Activated naive CD8-positive, alpha-beta T cell treated with anti-CD3 and anti-CD28 coated beads, Interleukin-2, amount 50 U/mL, for 24 hours (primary cell): ENCODE measurements at regions not wholly inside any gene's neighbourhood (a gene's known extent, or its start where the extent isn't known, plus 50 kb on each side); places are given as distances from the start of the nearest gene placed in this dataset.

Experiments
- ATAC-seq: fragments of 150-1000 bp; cut with Tn5 transposase; one replicate; pipeline ENCODE4 v1.10.0; 2021
- DNase-seq: peaks from one replicate; pipeline ENCODE4 v3.0.0; 2021
- H3K27ac Mint-ChIP-seq: one replicate; pipeline ENCODE4 v1.8.0; 2021; ENCODE audit warnings: mild to moderate bottlenecking, mixed read lengths
- H3K27me3 Mint-ChIP-seq: one replicate; pipeline ENCODE4 v1.8.0; 2021; ENCODE audit warnings: mixed read lengths
- H3K36me3 Mint-ChIP-seq: one replicate; pipeline ENCODE4 v1.8.0; 2021; ENCODE audit warnings: low read depth, mixed read lengths
- H3K4me1 Mint-ChIP-seq: one replicate; pipeline ENCODE4 v1.8.0; 2021; ENCODE audit warnings: mixed read lengths
- H3K4me3 Mint-ChIP-seq: one replicate; pipeline ENCODE4 v1.8.0; 2021; ENCODE audit warnings: mild to moderate bottlenecking, moderate library complexity, mixed read lengths
- H3K9me3 Mint-ChIP-seq: one replicate; pipeline ENCODE4 v1.8.0; 2021; ENCODE audit warnings: mixed read lengths

DNA sequence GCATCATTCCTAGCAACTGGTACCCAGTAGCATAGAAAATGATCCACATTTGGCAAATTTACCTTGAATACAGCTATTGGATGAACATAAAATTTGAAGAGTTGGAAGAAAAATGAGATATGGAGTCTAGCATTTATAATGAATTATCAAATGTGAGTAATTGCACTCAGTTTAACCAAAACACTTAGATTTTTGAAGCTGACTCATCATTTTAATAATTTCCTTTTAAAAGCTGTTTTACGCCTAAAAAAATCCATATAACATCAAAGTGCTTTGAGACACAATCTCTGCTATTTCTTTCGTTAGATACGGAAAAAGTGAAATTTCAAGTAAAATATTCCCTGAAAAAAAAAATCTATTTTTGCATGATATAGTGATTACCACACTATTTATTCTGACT lies 767.4 kb downstream of the ROBO2 start:
- no peaks in the 10 kb centered on the region for H3K4me1 Mint-ChIP-seq

DNA sequence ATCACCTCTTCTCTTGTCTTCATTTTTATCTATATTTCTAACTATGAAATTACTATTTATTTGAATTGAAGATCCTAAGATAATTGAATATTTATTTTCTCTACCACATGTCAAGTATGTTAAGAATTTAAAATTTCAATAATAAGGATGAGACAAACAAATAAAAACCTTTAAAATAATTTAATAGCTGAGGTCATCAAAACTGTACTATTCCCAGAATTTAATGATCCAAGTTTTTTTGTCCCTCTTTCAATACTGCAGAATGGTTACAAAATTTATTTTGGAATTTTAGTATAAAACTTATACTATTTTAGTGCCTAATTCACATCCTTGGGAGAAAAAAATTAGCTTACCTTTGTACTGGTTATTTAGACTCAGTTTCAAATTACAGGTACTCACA lies 774.9 kb downstream of the ROBO2 start:
- H3K27ac Mint-ChIP-seq, result no peak overlapping the region
- H3K4me1 Mint-ChIP-seq, result no peaks in the 10 kb centered on the region
- no peaks in the 10 kb centered on the region for H3K36me3 Mint-ChIP-seq
- H3K9me3 Mint-ChIP-seq, result peaks cover 4% of the 10 kb centered on the region
- no peak overlapping the region for H3K4me3 Mint-ChIP-seq
- H3K27me3 Mint-ChIP-seq, result no peaks in the 10 kb centered on the region
- DNase-seq (no peak), ATAC-seq (no peak)

More for the DNA sequence above, 767.4 kb downstream of the ROBO2 start:
- Mint-ChIP-seq H3K27ac (no peak overlapping the region), H3K4me3 (no peak overlapping the region), H3K36me3 (no peaks in the 10 kb centered on the region), H3K27me3 (no peaks in the 10 kb centered on the region), H3K9me3 (peaks cover 13% of the 10 kb centered on the region)
- DNase-seq (no peak), ATAC-seq (no peak)

DNA sequence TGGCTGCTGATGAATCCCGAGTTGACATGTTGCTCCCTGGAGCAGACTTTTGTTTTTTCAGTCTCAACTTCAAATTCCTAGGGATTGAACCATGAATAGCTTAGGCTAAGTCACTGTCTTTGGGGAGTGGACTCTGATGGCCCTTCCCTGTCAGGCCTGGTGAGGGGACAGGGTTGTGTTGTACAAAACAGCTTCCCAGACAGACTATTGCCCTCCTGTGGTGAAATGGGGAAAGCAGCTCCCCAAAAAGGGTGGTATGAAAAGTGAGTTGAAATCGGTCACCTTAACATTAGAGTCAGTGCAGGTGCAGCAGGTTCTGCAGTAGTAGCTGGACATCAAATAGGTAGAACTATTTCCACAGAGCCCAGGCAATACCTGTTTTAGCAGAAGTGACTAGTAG lies 775.6 kb downstream of the ROBO2 start:
- ATAC-seq (no peak), DNase-seq (no peak)
- Mint-ChIP-seq H3K27me3 (no peaks in the 10 kb centered on the region), H3K4me3 (no peak overlapping the region), H3K36me3 (no peaks in the 10 kb centered on the region), H3K9me3 (peaks cover 4% of the 10 kb centered on the region), H3K27ac (no peak overlapping the region), H3K4me1 (no peaks in the 10 kb centered on the region)

DNA sequence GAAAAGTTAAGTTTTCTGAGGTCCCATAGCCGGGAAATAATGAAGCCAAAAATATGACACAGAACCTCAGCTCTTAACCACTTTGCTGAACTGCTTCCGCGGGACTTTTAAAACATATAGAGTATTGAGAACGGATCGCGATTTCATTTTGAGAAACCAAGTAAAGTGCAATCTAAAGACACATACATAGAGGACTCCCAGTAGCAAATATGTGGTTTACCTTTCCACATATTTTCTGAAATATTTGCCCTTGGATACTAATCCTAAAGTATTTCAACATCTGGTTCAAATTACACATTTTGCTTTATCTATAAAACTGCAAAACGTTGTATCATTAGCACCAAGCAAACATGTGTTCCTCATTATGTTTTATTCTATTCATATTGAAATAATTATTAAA lies 776.5 kb downstream of the ROBO2 start:
- H3K4me3 Mint-ChIP-seq, result no peak overlapping the region
- H3K4me1 Mint-ChIP-seq, result no peaks in the 10 kb centered on the region
- no peak overlapping the region for H3K27ac Mint-ChIP-seq
- no peaks in the 10 kb centered on the region for H3K27me3 Mint-ChIP-seq
- H3K9me3 Mint-ChIP-seq, result peaks cover 4% of the 10 kb centered on the region
- no peak for ATAC-seq
- no peaks in the 10 kb centered on the region for H3K36me3 Mint-ChIP-seq
- no peak for DNase-seq

DNA sequence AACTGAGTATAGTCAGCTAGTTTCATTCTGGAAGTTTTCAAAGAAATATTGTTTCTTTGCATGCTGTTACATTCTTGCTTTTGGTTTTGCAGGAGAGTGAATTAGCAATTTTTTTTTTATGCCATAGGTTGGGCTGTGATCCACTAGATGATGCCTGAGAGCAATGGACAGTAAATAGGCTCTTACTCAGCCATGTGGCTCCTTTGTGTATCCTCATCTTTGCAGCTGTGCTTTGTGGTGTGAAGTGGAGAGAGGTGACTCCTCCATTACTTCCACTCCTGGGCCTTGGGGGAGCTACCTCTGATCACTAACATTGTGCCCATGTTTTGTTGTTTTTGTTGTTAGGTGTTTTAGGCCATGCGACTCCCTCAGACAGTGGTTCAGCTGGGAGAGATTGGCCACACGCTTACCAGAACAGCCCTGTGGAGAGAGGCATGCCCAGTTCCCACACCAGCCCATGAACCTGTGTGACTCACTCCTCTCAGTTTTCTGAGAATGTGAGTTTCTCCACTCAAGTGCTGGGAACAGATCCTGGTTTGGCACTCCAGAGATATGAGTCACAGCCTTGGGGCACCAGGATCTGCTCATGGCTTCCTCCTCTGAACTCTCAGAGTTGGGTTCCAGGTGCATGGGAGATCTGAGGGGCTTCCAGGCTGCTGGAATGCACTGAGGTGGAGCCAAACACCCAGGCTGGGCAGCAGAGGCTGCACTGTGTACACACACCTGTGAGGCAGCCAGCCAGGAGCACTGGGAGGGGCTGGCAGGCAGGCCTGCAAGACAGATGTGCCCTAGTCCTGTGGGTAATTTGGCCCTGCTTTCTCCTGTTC lies 785.3 kb downstream of the ROBO2 start:
- no peak overlapping the region for H3K4me3 Mint-ChIP-seq

GRCh38 chr3:77835921-77836320 lies 796.0 kb downstream of the ROBO2 start:
- Mint-ChIP-seq H3K9me3 (peaks cover 14% of the 10 kb centered on the region), H3K27ac (no peak overlapping the region), H3K4me3 (no peak overlapping the region), H3K36me3 (no peaks in the 10 kb centered on the region), H3K27me3 (no peaks in the 10 kb centered on the region), H3K4me1 (no peaks in the 10 kb centered on the region)
- ATAC-seq (no peak), DNase-seq (no peak)

More for the DNA sequence above, 785.3 kb downstream of the ROBO2 start:
- peaks cover 7% of the 10 kb centered on the region for H3K9me3 Mint-ChIP-seq
- no peak for ATAC-seq
- no peaks in the 10 kb centered on the region for H3K36me3 Mint-ChIP-seq
- no peak for DNase-seq
- no peak overlapping the region for H3K27ac Mint-ChIP-seq
- H3K4me1 Mint-ChIP-seq, result no peaks in the 10 kb centered on the region
- no peaks in the 10 kb centered on the region for H3K27me3 Mint-ChIP-seq

DNA sequence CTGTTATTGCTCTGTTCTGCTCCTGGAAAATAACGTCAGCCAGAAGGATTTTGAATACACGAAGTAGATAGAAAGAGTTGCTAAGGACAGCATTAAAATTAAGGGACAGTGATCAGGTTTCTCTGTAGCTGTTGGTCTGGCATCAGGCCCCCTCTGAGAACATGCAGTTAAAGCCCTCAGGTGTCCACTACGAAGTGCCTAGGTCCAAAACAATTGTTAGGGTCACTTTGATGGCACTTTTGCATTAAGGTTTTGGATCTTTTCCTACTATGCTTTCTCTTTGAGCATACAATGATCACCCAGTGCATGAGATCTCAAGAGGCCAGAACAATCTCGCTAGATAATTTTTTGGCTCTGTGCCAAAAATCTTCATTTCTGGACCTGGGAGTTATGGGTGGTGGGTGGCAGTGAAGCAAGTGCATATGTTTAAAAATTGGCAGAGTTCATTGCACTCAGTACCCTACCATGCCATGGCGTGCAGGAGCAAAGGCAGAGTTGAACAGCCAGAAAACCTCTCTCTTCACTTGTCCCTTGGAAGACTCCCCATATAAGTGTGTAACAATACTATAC lies 797.6 kb downstream of the ROBO2 start:
- Mint-ChIP-seq H3K4me3 (no peak overlapping the region), H3K27ac (no peak overlapping the region), H3K27me3 (no peaks in the 10 kb centered on the region), H3K4me1 (no peaks in the 10 kb centered on the region), H3K9me3 (peaks cover 21% of the 10 kb centered on the region), H3K36me3 (no peaks in the 10 kb centered on the region)
- no peak for DNase-seq
- no peak for ATAC-seq

- no peak overlapping the region for H3K4me3 Mint-ChIP-seq
- DNase-seq, result no peak
- H3K36me3 Mint-ChIP-seq, result no peaks in the 10 kb centered on the region
- no peaks in the 10 kb centered on the region for H3K4me1 Mint-ChIP-seq
- H3K27me3 Mint-ChIP-seq, result no peaks in the 10 kb centered on the region
- H3K9me3 Mint-ChIP-seq, result peaks cover 15% of the 10 kb centered on the region
- ATAC-seq, result no peak
- no peak overlapping the region for H3K27ac Mint-ChIP-seq
Observed at GRCh38 chr3:77859156-77859555, 819.3 kb downstream of the ROBO2 start.

- Mint-ChIP-seq H3K27me3 (no peaks in the 10 kb centered on the region), H3K27ac (no peak overlapping the region), H3K4me3 (no peak overlapping the region), H3K9me3 (peaks cover 18% of the 10 kb centered on the region), H3K4me1 (no peaks in the 10 kb centered on the region), H3K36me3 (peaks cover 2% of the 10 kb centered on the region)
- DNase-seq, result no peak
- no peak for ATAC-seq
Observed at GRCh38 chr3:77868725-77869124, 828.8 kb downstream of the ROBO2 start.

DNA sequence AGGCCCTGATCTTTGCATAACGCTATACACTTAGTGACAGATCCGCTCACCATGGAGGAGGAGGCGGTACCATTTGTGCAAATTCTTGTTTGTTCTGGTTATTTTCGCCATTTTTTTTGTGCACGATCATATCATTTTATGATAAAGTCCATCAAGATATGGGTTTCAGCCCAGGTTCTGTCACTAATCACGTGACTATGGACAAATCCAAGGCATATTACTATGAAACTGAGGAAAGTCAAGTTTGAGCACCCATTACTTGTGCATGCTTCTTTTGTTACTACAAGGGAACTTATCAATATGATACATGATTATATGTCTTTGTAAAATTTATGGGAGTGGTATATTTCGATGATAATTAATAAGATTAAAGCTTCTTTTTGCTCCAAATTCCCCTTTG lies 829.5 kb downstream of the ROBO2 start:
- H3K36me3 Mint-ChIP-seq, result peaks cover 2% of the 10 kb centered on the region
- no peak overlapping the region for H3K4me3 Mint-ChIP-seq
- no peak overlapping the region for H3K27ac Mint-ChIP-seq
- no peak for ATAC-seq
- no peaks in the 10 kb centered on the region for H3K4me1 Mint-ChIP-seq
- H3K9me3 Mint-ChIP-seq, result peaks cover 22% of the 10 kb centered on the region
- DNase-seq, result no peak
- H3K27me3 Mint-ChIP-seq, result no peaks in the 10 kb centered on the region

- H3K4me1 Mint-ChIP-seq, result no peaks in the 10 kb centered on the region
- no peaks in the 10 kb centered on the region for H3K27me3 Mint-ChIP-seq
- peaks cover 27% of the 10 kb centered on the region for H3K9me3 Mint-ChIP-seq
- ATAC-seq (no peak), DNase-seq (no peak)
- H3K4me3 Mint-ChIP-seq, result no peak overlapping the region
- H3K36me3 Mint-ChIP-seq, result peaks cover 2% of the 10 kb centered on the region
- no peak overlapping the region for H3K27ac Mint-ChIP-seq
Observed at GRCh38 chr3:77871436-77871835, 831.5 kb downstream of the ROBO2 start.

DNA sequence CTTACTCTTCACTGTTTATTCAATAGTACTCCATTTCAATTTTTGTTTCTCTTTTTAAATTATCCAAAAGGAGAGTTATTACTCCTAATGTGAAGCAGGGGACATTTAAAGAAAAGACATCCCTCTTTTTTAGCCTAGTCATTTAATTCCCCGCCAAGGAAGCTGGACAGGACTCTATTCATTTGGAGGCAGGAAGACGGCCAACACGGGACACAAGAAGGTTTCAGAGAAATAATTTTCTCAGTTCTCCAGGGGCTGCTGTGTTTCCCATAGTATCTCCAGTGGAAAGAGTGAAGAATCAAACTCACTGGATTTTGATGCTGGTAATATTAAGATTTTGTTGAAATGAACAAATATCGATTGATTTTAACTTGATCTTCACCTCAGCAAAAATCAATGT lies 833.7 kb downstream of the ROBO2 start:
- H3K27ac Mint-ChIP-seq, result no peak overlapping the region
- no peak for ATAC-seq

GRCh38 chr3:77885381-77885780 lies 845.5 kb downstream of the ROBO2 start:
- Mint-ChIP-seq H3K27me3 (no peaks in the 10 kb centered on the region), H3K9me3 (peaks cover 5% of the 10 kb centered on the region), H3K27ac (no peak overlapping the region), H3K36me3 (no peaks in the 10 kb centered on the region), H3K4me1 (no peaks in the 10 kb centered on the region), H3K4me3 (no peak overlapping the region)
- no peak for DNase-seq
- ATAC-seq, result no peak

More for the DNA sequence above, 833.7 kb downstream of the ROBO2 start:
- Mint-ChIP-seq H3K4me3 (no peak overlapping the region), H3K4me1 (no peaks in the 10 kb centered on the region), H3K9me3 (peaks cover 37% of the 10 kb centered on the region), H3K36me3 (peaks cover 2% of the 10 kb centered on the region), H3K27me3 (no peaks in the 10 kb centered on the region)
- DNase-seq, result no peak

GRCh38 chr3:77887611-77888010 lies 847.7 kb downstream of the ROBO2 start:
- Mint-ChIP-seq H3K36me3 (no peaks in the 10 kb centered on the region), H3K27me3 (no peaks in the 10 kb centered on the region), H3K9me3 (no peaks in the 10 kb centered on the region), H3K4me3 (no peak overlapping the region), H3K4me1 (no peaks in the 10 kb centered on the region), H3K27ac (no peak overlapping the region)
- ATAC-seq, result no peak
- no peak for DNase-seq

GRCh38 chr3:77889616-77890015 lies 849.7 kb downstream of the ROBO2 start:
- Mint-ChIP-seq H3K27me3 (no peaks in the 10 kb centered on the region), H3K36me3 (no peaks in the 10 kb centered on the region), H3K4me3 (no peak overlapping the region), H3K9me3 (peaks cover 8% of the 10 kb centered on the region), H3K4me1 (no peaks in the 10 kb centered on the region), H3K27ac (no peak overlapping the region)
- DNase-seq (no peak), ATAC-seq (no peak)
